ENCODE measurements at regions not wholly inside any gene's neighbourhood (a gene's known extent, or its start where the extent isn't known, plus 50 kb on each side); places are given as distances from the start of the nearest gene placed in this dataset.
A peak's percentile ranks its signal among the peaks of the same experiment; 100 is the strongest.

- no peaks in the 10 kb centered on the region for H3K4me1 ChIP-seq (ENCODE audit: insufficient read depth)
- no peaks in the 10 kb centered on the region for H3K79me2 ChIP-seq
- no peak overlapping the region for H2AFZ ChIP-seq
- no peaks in the 10 kb centered on the region for H3K27me3 ChIP-seq
- H3K4me3 ChIP-seq, result no peak overlapping the region
- H3K36me3 ChIP-seq (replicated peaks; ENCODE audit: insufficient read depth, low read depth), result no peaks in the 10 kb centered on the region
- no peak for DNase-seq (ENCODE audit: low spot score)
- TF ChIP-seq EZH2phosphoT487 (IDR thresholded peaks at IDR 0.05; ENCODE audit: low read depth, severe bottlenecking, unreplicated experiment), result no peak
- 87% methylated on average over 10 of the region's 10 CpGs for WGBS (ENCODE audit: low lambda C conversion rate, missing lambda C conversion rate)
- no peaks in the 10 kb centered on the region for H3K9me3 ChIP-seq (ENCODE audit: low read depth)
- no peak overlapping the region for H3K4me2 ChIP-seq
- H3K27ac ChIP-seq, result no peak overlapping the region
- H4K20me1 ChIP-seq (ENCODE audit: insufficient read depth, poor library complexity, severe bottlenecking), result no peaks in the 10 kb centered on the region
- no peaks in the 10 kb centered on the region for H3K9me2 ChIP-seq (replicated peaks; ENCODE audit: insufficient read depth)
Observed at GRCh38 chr5:111673891-111674626, 82.9 kb downstream of the NREP start.

DNA sequence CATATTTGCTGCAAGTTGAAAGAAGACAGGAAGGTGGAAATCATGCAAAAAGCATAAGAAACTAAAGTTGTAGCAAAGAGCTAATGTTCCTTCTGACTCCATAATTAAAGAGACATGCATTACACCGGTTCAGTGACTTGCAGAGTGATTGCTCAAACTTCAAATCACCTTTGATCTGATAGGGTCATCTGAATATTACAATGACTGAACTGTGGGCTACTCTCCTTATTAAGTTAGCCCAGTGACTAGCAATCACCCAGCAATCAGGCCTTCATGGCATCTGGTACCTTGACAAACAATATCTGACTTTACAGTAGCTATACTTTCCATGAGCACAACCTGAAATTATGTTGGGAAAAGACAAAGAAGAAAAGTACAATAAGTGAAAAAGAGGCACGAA lies 84.9 kb downstream of the NREP start:
- WGBS (ENCODE audit: low lambda C conversion rate, missing lambda C conversion rate), result 94% methylated on average over 2 of the region's 2 CpGs
- TF ChIP-seq EZH2phosphoT487 (IDR thresholded peaks at IDR 0.05; ENCODE audit: low read depth, severe bottlenecking, unreplicated experiment) (no peak), CTCF (IDR thresholded peaks at IDR 0.05; ENCODE audit: poor library complexity) (no peak), EZH2 (IDR thresholded peaks at IDR 0.05; ENCODE audit: borderline replicate concordance) (no peak)
- Histone ChIP-seq H3K4me3 (no peak overlapping the region), H3K27ac (no peak overlapping the region), H3K9me3 (ENCODE audit: low read depth) (no peaks in the 10 kb centered on the region), H3K27me3 (no peaks in the 10 kb centered on the region), H4K20me1 (ENCODE audit: insufficient read depth, poor library complexity, severe bottlenecking) (no peaks in the 10 kb centered on the region), H2AFZ (no peak overlapping the region), H3K9me2 (replicated peaks; ENCODE audit: insufficient read depth) (no peaks in the 10 kb centered on the region), H3K79me2 (no peaks in the 10 kb centered on the region), H3K4me1 (ENCODE audit: insufficient read depth) (no peaks in the 10 kb centered on the region), H3K36me3 (replicated peaks; ENCODE audit: insufficient read depth, low read depth) (no peaks in the 10 kb centered on the region), H3K4me2 (no peak overlapping the region)
- no peak for DNase-seq (ENCODE audit: low spot score)

GRCh38 chr5:111670826-111671492 lies 86.0 kb downstream of the NREP start:
- Histone ChIP-seq H3K27ac (no peak overlapping the region), H3K4me1 (ENCODE audit: insufficient read depth) (no peaks in the 10 kb centered on the region), H3K9me3 (ENCODE audit: low read depth) (no peaks in the 10 kb centered on the region), H3K36me3 (replicated peaks; ENCODE audit: insufficient read depth, low read depth) (no peaks in the 10 kb centered on the region), H4K20me1 (ENCODE audit: insufficient read depth, poor library complexity, severe bottlenecking) (no peaks in the 10 kb centered on the region), H2AFZ (no peak overlapping the region), H3K4me3 (no peak overlapping the region), H3K4me2 (no peak overlapping the region), H3K27me3 (no peaks in the 10 kb centered on the region), H3K9me2 (replicated peaks; ENCODE audit: insufficient read depth) (no peaks in the 10 kb centered on the region), H3K79me2 (no peaks in the 10 kb centered on the region)
- WGBS (ENCODE audit: low lambda C conversion rate, missing lambda C conversion rate), result 77% methylated on average over 3 of the region's 3 CpGs
- DNase-seq (ENCODE audit: low spot score), result no peak
- TF ChIP-seq EZH2 (IDR thresholded peaks at IDR 0.05; ENCODE audit: borderline replicate concordance) (no peak), CTCF (IDR thresholded peaks at IDR 0.05; ENCODE audit: poor library complexity) (peak; percentile 6)

All from hepatocyte (in vitro differentiated cells).